Endothelial cell of umbilical vein (primary cell): ENCODE measurements at regions not wholly inside any gene's neighbourhood (a gene's known extent, or its start where the extent isn't known, plus 50 kb on each side); places are given as distances from the start of the nearest gene placed in this dataset.

Experiments
- BruUV-seq: library from RNA; stranded (reverse); fragments of 400-500 nt; replicated peaks from 2 replicates; lab custom pipeline; 2021; lab: Mats Ljungman, UMichigan
- CTCF ChIA-PET: fragments of 300-600, 350-600 bp; sonication (Branson Sonifier 250); formaldehyde crosslinking; loops from one replicate; lab custom pipeline; 2021; ENCODE audit warnings: antibody characterized with exemption, inconsistent platforms; lab: Charles Lee
- POLR2A ChIA-PET: fragments of 300-600, 350-600 bp; sonication (Branson Sonifier 250); formaldehyde crosslinking; loops from one replicate; lab custom pipeline; 2021; ENCODE audit warnings: antibody characterized with exemption, inconsistent platforms; lab: Charles Lee
- DNase-seq: peaks from one replicate; pipeline ENCODE4 v3.0.0-alpha.2; 2011; ENCODE audit warnings: low read depth, low spot score
- FAIRE-seq: peaks from 2 replicates; lab custom pipeline; 2011; peaks lifted over from hg19 to GRCh38; lab: Jason Lieb, UNC
- H2AFZ ChIP-seq: 2 replicates; pipeline ENCODE4 v1.6.0; 2012; ENCODE audit warnings: low read depth, low read length, control low read depth, inconsistent platforms
- H3K27ac ChIP-seq: 2 replicates; pipeline ENCODE4 v1.5.1; 2011; ENCODE audit warnings: low read depth, mild to moderate bottlenecking, control low read depth, low read length, moderate library complexity; ENCODE audit not compliant: insufficient read depth
- H3K27me3 ChIP-seq, 2 experiments: 2 replicates each; pipeline versions ENCODE4 v1.6.0 to v1.6.1; 2011; ENCODE audit warnings: low read length in 2 of 2, mixed read lengths in 1 of 2; ENCODE audit not compliant: control insufficient read depth in 2 of 2, insufficient read depth in 2 of 2
- H3K36me3 ChIP-seq, 2 experiments: 2 replicates in 1 of 2; 3 replicates in 1 of 2; pipeline ENCODE4 v1.5.1; 2011; ENCODE audit warnings: low read length in 2 of 2, mild to moderate bottlenecking in 1 of 2, moderate library complexity in 1 of 2; ENCODE audit not compliant: control insufficient read depth in 2 of 2, insufficient read depth in 2 of 2; ENCODE audit errors: extremely low read depth in 1 of 2
- H3K4me1 ChIP-seq: 3 replicates; pipeline ENCODE4 v1.5.1; 2011; ENCODE audit warnings: mild to moderate bottlenecking, low read length; ENCODE audit not compliant: control insufficient read depth, insufficient read depth; ENCODE audit errors: extremely low read depth
- H3K4me2 ChIP-seq: 2 replicates; pipeline ENCODE4 v1.6.1; 2011; ENCODE audit warnings: low read length, control low read depth, mixed read lengths; ENCODE audit not compliant: insufficient read depth
- H3K4me3 ChIP-seq, 3 experiments: fragments of 200-600 bp in 1 of 3; sonication (generic), shearing (Covaris generic) in 1 of 3; replicated peaks in 1 of 3; 2 replicates each; pipeline ENCODE4 v1.5.1; 2011 to 2016; ENCODE audit warnings: control low read depth in 3 of 3, low read length in 3 of 3, mild to moderate bottlenecking in 2 of 3, inconsistent platforms in 1 of 3, low read depth in 1 of 3, moderate library complexity in 1 of 3; ENCODE audit not compliant: insufficient read depth in 1 of 3
- H3K79me2 ChIP-seq: 2 replicates; pipeline ENCODE4 v1.6.0; 2012; ENCODE audit warnings: low read length, inconsistent platforms; ENCODE audit not compliant: control insufficient read depth, insufficient read depth
- H3K9ac ChIP-seq: replicated peaks from 2 replicates; pipeline ENCODE3; 2011; ENCODE audit warnings: low read length, control low read depth; ENCODE audit not compliant: insufficient read depth; ENCODE audit errors: extremely low read depth
- H3K9me1 ChIP-seq: replicated peaks from 3 replicates; pipeline ENCODE4 v1.6.0; 2011; ENCODE audit warnings: mild to moderate bottlenecking, low read length; ENCODE audit not compliant: control insufficient read depth, insufficient read depth; ENCODE audit errors: extremely low read depth
- H3K9me3 ChIP-seq: replicated peaks from 2 replicates; pipeline ENCODE4 v1.5.1; 2012; ENCODE audit warnings: low read length, inconsistent platforms; ENCODE audit not compliant: control insufficient read depth, insufficient read depth
- H4K20me1 ChIP-seq: replicated peaks from 2 replicates; pipeline ENCODE3; 2011; ENCODE audit warnings: mild to moderate bottlenecking, low read length; ENCODE audit not compliant: control insufficient read depth, insufficient read depth; ENCODE audit errors: extremely low read depth
- CTCF ChIP-seq, 2 donors: IDR thresholded peaks; 1 replicate in 1 of 2; 2 replicates in 1 of 2; pipeline ENCODE4 v1.5.1; 2011; ENCODE audit warnings: low read length in 2 of 2, mild to moderate bottlenecking in 2 of 2, moderate library complexity in 2 of 2, control low read depth in 1 of 2, inconsistent platforms in 1 of 2, low read depth in 1 of 2; ENCODE audit not compliant: insufficient read depth in 1 of 2; ENCODE audit errors: extremely low read depth in 1 of 2
- EZH2 ChIP-seq: IDR thresholded peaks from 2 replicates; pipeline ENCODE4 v1.6.1; 2012; ENCODE audit warnings: borderline replicate concordance, low read depth, mild to moderate bottlenecking, moderate library complexity, low read length, inconsistent platforms; ENCODE audit not compliant: severe bottlenecking
- FOS ChIP-seq: IDR thresholded peaks from 2 replicates; pipeline ENCODE4 v1.6.1; 2011; ENCODE audit warnings: mild to moderate bottlenecking, low read length, moderate library complexity, borderline replicate concordance; ENCODE audit not compliant: insufficient read depth
- GATA2 ChIP-seq: IDR thresholded peaks from 2 replicates; pipeline ENCODE4 v1.7.0; 2011; ENCODE audit warnings: low read depth, mild to moderate bottlenecking, moderate library complexity, mixed read lengths, low read length; ENCODE audit not compliant: insufficient read length, insufficient read depth
- JUN ChIP-seq: IDR thresholded peaks from 2 replicates; pipeline ENCODE4 v1.6.1; 2011; ENCODE audit warnings: borderline replicate concordance, low read depth; ENCODE audit not compliant: insufficient read length, insufficient read depth
- MAX ChIP-seq: IDR thresholded peaks from 2 replicates; pipeline ENCODE4 v1.6.1; 2011; ENCODE audit not compliant: insufficient read depth, insufficient read length
- MYC ChIP-seq: IDR thresholded peaks from one replicate; pipeline ENCODE4 v1.6.1; 2011; ENCODE audit warnings: mild to moderate bottlenecking, low read depth, low read length
- POLR2A ChIP-seq: IDR thresholded peaks from 2 replicates; pipeline ENCODE4 v1.6.1; 2012; ENCODE audit warnings: low read depth, mild to moderate bottlenecking, control low read depth, low read length
- POLR2AphosphoS5 ChIP-seq: IDR thresholded peaks from 2 replicates; pipeline ENCODE4 v1.6.1; 2012; ENCODE audit warnings: low read depth, mild to moderate bottlenecking, control low read depth, low read length, moderate library complexity; ENCODE audit not compliant: insufficient read depth
- dilution Hi-C: fragments of 300-500 bp; cut with MboI; formaldehyde crosslinking; loops from one replicate; pipeline ENCODE4 v1.15.0; 2019; ENCODE audit warnings: low sequenced_read_pairs; ENCODE audit not compliant: extremely low pct_ligation_motif_present
- intact Hi-C: fragments of 100-400 bp; cut with micrococcal nuclease; formaldehyde crosslinking; loops from one replicate; pipeline ENCODE4 v1.10.0; 2022

- no peaks in the 10 kb centered on the region for H3K9me1 ChIP-seq
- H3K36me3 ChIP-seq = no peaks in the 10 kb centered on the region
- no peak overlapping the region for H3K4me3 ChIP-seq
- CTCF ChIA-PET = no interaction called here
- no peaks in the 10 kb centered on the region for H3K9me3 ChIP-seq
- H3K4me1 ChIP-seq = no peaks in the 10 kb centered on the region
- DNase-seq = no peak
- H3K79me2 ChIP-seq = no peaks in the 10 kb centered on the region
- H3K4me2 ChIP-seq = no peak overlapping the region
- TF ChIP-seq POLR2A (no peak), GATA2 (no peak), EZH2 (no peak), JUN (no peak), FOS (no peak), POLR2AphosphoS5 (no peak), CTCF (IDR thresholded peaks at IDR 0.05; ENCODE audit: extremely low read depth in 1 of 2, insufficient read depth in 1 of 2, low read depth in 1 of 2, low read length in 2 of 2) (no peak), MYC (no peak), MAX (no peak)
- no peak overlapping the region for H3K27ac ChIP-seq
- H2AFZ ChIP-seq = no peak overlapping the region
- no peak overlapping the region for H3K9ac ChIP-seq
- intact Hi-C loops (no loop called here), dilution Hi-C loops (no loop called here)
- POLR2A ChIA-PET = no interaction called here
- no peak for FAIRE-seq
- BruUV-seq = no TSS peak
- no peaks in the 10 kb centered on the region for H4K20me1 ChIP-seq
- H3K27me3 ChIP-seq = no peaks in the 10 kb centered on the region
Observed at GRCh38 chr12:23463172-23463571, 486.3 kb downstream of the SOX5 start.
